ENCODE measurements at regions not wholly inside any gene's neighbourhood (a gene's known extent, or its start where the extent isn't known, plus 50 kb on each side); places are given as distances from the start of the nearest gene placed in this dataset.

DNA sequence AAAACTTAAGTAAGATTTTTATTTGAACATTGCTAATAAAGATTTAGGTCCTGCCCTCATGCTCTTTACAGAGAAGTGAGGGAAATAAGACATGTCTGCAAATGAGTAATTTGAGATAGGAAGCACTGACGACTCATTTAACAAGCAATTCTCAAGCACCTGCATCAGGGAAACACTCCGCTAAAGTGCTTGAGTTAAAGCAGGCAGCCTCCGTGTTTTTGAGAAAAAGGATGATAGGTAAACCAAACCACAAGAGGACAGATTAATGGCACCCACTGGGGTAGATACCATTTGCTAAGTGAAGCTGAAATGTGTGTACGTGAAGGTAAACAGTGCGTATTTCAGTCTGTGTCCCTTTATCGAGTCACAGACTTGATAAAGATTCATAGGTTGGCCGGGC lies 184.6 kb upstream of the CARD18 start:
- DNase-seq, result no peak

DNA sequence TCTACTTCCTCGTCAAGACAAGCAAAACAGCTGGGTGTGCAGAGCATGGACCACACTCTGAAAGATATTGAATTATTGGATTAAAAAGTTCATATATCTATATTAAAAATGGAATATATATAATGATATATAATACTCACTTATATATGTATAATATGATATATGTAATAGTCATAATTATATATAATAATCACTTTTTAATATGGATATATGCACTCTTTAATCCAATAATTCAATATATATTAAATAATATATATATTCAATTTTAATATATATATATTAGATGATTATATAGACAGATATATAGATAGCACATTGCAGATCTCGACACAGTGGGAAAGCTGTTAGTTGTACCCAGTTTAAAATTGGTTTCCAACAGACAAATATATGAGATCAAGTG lies 182.1 kb upstream of the CARD18 start:
- DNase-seq, result no peak

DNA sequence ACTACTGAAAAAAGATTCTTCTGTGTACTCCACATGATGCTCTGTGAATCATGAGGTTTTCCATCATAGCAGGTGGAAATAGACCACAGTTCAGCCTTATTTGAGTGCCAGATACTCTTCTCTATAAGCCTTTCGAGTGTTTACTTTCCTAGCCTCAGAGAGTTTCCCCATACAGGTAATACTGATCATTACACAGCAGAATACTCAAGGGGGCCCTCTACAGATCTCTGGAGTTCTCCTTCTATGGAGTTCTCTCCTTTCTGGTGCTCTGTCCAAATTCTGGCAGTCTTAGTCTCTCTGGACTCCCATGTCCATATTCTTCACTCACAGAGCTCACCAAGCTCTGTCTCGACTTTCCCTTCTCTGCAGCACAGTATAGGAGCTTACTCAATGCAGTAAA lies 175.7 kb upstream of the CARD18 start:
- no peak for DNase-seq

DNA sequence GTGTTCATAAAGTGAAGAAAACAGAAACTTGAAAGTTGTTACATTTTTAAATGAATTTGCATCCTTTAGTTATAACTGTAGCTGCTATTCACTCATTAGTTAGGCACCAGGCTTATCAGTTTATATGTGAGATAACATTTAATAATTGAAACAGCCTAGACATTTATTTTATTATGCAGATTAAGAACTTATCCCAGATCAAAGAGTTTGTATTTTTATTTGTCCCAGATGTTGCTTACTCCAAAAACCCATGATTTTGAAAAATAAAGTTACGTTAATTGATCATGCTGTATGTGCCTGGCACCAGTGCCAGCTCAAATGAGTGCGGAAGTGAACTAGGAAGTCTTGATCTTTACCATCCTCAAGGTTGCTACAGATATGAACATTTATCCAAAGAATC lies 172.7 kb upstream of the CARD18 start:
- DNase-seq, result no peak

DNA sequence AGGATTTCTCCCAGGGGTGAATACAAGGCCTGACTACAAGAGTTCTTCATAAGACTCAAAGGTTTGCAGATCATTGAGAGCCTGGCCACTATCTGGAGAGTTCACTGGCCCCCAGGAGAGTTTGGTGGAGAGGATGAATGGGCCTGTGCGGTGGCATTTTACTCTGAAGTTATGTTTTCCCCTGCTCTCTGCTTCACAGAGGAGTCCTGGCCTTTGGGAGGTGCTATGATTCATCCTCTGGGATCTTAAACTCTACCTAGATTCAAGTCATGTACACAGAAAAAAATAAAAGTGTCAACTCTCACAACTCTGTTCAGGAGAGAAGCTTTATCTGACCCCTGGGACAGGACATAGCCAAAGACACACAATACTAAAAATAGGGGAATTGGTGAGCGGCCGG lies 159.1 kb upstream of the CARD18 start:
- DNase-seq, result no peak

DNA sequence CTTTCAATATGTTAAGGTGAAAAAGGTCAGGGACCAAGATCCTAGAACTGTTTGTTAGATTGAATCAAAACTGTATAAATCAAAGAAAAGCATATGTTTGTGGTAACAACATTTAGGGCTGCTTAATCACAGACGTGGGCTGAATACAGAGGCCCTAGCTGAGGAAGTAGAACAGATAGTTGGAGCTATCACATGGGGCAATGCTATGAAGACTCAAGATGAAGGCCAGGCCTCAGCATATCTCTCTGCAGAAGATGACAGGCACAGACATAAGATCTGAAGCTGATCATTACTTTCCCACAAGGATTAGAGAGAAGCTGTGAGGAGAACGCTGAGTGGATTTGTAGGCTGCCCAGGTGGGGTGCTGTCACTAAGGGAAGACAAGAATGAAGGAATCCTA lies 158.6 kb upstream of the CARD18 start:
- DNase-seq, result no peak

DNA sequence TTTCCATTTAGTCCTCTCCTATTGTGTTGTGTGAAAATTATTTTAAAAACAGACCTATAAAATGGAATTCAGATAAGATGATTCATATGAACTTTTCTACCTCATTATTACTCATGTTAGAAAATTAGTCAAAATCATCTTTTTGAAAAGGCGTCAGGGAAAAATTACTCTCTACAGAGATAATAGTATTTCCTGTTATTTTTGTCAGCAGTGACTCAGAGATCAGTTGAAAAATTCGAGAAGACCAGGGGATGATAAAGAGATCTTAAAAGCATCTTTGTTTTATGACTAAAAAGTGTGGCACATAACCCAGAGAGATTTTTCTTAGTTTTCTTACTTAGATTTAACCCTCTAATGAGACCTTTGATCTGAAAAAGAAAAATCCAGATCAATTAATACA lies 157.9 kb upstream of the CARD18 start:
- DNase-seq, result no peak

DNA sequence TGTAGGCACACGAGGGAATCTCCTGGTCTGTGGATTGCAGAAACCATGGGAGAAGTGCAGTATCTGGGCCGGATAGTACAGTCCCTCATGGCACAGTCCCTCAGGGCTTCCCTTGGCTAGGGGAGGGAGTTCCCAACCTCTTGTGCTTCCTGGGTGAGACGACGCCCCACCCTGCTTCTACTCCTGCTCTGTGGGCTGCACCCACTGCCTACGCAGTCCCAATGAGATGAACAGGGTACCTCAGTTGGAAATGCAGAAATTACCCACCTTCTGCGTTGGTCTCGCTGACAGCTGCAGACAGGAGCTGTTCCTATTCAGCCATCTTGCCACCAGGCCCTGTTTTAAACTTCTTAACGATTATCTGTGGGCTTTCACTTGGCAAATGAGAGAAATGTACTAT lies 157.2 kb upstream of the CARD18 start:
- DNase-seq, result no peak

DNA sequence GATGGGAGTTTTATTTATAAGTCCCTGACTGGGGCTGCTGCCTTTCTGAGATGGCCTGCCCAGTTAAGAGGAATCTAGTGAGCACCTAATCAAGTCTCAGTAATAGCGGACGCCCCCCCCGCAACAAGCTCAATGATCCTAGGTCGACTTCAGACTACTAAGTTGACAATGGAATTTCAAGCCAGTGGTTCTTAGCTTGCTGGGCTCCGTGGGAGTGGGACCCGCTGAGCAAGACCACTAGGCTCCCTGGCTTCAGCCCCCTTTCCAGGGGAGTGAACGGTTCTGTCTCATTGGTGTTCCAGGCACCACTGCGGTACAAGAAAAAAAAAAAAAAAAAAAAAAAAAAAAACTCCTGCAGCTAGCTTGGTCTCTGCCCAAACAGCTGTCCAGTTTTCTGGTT lies 156.8 kb upstream of the CARD18 start:
- no peak for DNase-seq

DNA sequence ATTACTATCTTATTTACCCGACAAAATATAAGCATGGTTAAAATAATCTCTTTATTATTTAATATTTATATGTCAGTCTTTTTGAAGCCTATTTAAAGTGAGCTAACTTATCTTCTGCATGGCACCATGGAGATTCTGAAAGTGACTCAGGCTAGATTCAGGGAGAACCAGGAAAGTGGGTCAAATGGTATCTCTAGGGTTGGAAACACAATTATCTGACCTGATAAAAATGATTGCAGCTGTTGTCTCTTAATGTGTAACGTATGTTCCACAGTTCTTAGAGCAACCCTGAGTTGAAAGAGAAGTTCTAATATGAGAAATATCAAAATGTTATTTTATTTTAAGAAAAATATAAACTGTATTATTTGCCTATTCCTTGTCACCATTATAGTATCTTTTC lies 143.1 kb upstream of the CARD18 start:
- DNase-seq, result no peak

DNA sequence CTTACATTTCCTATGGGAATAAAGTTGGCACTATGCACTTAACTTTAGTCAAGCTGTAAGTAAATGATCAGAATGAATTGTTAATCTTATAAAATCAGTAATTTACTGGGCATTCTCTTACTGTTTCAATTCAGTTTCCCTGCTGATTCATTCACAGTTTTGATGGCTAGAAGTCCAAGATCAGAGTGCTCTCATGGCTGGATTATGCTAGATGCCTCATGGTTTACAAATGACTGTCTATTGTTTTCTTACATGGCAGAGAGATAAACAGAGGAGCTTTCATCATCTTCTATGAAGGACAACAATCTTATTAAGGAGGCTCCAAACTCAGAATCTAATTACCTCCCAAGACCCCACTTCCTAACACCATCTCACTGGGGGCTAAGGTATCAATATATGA lies 135.1 kb upstream of the CARD18 start:
- DNase-seq, result no peak

DNA sequence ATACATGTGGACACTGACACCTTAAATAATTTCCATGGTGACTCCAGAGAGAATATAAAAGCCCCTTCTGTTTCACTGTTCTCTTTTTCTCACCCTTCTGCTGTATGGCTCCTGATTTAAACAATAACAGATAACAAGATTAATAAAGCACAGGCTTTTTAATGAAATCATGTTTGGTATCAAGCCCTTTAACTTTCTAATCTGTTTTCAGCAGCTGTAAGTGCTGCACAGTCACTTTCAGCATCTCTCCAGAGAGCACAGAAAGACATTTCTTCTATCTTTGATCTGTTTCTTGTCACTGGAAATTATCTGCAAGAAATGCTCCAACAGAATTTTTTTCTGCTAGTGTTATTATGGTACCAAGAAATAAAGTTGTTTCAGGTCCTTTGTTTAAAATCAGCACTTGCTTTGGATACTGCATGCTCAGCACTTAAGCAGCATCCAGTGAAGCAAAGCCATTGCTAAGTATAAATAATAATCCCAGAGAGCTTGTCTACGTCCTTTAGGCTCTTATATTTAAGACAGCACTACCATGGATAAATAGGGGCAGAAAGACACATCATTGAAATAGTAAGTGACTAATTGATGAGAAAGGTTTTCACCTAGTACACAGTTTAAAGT lies 134.2 kb upstream of the CARD18 start:
- DNase-seq, result no peak

DNA sequence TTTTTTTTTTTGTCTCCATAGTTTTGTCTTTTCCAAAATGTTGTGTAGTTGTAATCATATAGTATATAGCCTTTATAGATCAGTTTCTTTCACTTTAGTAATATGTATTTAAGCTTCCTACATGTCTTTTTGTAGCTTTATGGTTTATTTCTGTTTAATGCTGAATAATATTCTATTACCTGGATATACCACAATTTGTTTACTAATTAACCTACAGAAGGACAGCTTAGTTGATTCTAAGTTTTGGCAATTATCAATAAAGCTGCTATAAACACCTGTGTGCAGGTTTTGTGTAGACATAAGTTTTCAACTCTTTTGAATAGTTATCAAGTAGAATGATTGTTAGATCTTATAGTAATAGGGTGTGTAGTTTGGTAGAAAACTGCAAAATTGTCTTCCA lies 130.3 kb upstream of the CARD18 start:
- no peak for DNase-seq

DNA sequence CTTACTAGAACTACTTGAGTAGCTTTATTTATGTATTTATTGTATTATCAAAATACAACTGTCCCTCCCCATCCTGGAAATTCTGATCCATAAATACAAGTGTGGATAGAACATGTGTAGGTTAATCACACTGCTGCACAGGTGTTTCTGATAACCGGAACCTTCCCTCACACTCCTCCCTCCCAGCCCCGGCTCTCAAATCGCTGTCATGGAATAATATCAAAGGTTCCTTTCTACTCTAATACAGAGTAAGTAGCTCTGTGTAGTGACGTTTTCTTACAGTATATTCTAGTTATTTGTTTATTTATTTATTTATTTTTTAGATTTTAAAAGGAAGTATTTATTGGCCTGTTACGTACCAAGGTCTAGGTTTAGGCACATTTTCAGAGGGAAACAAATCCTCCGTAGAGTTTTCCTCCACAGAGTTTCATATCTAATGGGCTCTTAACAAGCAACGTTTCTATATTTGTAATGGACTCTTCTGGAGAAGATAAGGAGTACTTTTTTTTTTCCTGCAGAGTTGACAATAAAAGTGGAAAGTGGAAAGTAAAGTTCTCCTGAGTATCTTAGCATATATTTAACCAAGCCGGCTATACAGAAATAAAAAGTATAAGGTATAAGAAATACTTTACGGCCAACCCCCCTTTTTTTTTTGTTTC lies 129.0 kb upstream of the CARD18 start:
- DNase-seq, result no peak

DNA sequence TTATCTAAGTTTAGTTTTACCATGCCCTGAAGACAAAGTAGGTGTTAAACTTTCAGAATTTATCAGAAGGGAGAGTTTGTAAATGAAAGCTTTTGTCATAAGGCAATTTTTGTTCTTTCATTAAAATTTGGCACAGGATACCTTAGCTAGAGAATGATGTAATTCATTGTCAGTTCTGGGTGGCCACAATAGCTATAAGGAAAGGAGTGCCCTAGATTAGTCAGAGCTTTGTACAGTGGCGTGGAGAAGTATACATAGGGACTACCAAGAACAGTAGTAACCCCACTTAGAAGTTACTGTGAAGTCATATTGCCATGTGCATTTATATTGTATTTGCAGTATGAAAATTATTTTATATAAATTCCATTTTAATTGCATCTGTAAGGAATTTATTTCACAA lies 126.3 kb upstream of the CARD18 start:
- no peak for DNase-seq

DNA sequence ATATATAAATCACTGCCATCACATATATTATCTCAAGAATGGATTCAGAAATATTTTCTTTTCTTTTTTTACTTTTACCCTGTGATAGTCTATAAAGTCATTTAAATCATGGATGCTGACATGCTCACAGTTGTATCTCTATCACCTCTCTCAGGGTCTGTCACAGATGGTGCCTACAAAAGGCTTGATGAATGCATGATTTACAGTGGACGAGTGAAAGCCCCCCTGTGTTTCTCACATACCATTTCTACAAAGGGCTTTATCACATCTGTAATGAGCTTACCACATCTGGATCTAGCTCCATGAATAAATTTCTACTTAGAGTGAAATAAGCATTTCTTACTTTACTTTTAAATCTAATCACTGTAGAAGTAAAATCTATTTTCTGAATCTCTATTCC lies 121.4 kb upstream of the CARD18 start:
- DNase-seq, result no peak

DNA sequence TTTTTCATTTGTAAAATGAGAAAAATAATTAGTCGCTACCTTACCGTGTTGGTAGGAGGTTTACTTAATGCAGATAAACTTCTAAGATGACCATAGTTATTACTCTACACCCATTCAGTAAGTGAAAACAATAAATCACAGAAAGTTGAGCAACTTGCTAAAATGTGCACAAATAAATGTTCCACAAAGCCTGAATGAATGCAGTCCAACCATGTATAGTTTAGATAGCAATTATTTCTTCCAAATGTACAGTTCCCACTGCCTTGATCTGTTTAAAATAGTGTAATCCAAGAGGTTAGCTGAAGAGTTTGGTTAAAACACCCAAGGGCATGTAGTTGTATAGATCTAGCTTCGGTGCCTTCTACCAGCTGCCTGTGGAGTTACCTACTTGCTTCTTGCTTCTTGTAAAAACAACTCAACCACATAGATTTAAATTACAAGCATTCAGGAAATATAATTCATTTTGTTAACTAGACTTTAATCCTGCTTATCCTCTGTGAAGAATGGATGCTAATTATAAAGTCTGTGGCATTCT lies 106.3 kb upstream of the CARD18 start:
- DNase-seq, result no peak

DNA sequence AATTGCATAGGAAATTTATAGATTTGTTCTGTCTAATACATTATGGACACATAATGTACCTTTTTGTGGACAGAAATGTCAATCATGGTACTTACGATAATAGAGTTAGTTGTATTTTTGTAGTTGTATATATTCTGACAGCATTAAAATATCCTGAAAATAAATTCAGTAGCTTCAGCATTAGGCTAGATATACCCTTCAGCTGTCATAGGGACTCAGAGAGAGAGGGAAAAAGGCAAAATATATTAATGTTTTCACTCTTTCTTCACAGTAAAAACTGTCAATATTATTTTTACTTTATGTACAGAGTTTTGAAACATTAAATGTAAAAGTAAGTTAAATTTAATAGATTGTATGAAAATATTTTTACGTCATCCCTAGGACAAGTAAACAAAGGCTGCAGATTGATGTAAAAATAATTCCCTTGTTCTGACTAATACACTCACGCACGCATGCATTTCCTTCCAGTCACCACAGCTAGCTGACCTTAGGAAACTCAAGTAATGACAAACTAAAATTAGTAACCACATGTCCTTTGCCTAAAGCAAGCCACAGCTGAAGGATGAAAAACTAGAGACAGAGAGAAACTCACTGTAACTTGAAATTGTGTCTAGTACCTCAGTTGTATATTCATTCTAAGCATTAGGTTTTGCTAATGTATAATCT lies 104.7 kb upstream of the CARD18 start:
- no peak for DNase-seq

DNA sequence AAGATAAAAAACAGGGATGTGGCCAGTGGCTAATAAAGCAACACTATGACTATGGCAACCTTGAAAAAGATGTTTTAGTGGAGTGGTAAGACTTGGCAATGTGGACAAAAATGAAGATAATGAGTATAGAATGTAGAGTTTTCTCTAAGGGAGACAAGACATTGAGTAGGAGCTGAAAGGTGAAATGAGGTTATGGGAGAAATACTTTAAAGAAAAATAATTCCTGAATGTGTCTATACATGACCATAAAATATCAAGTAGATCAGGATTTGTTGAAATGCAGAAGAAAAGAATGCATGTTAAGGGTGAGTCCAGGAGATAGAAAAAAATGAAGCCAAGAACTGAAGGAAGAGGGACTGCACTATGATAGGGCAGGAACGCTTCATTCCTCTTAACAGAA lies 101.6 kb upstream of the CARD18 start:
- no peak for DNase-seq

DNA sequence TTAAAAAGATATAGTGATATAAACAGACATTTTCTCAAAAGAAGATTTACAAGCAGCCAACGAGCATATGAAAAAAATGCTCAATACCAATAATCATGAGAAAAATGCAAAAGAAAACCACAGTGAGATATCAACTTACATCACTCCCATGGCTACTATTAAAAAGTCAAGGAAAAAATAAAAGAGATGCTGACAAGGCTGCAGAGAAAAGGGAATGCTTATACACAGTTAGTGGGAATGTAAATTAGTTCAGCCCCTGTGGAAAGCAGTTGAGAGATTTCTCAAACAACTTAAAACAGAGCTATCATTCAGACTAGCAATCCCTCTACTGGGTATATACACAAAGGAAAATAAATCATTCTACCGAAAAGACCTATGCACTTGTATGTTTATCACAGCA lies 97.1 kb upstream of the CARD18 start:
- DNase-seq, result no peak

DNA sequence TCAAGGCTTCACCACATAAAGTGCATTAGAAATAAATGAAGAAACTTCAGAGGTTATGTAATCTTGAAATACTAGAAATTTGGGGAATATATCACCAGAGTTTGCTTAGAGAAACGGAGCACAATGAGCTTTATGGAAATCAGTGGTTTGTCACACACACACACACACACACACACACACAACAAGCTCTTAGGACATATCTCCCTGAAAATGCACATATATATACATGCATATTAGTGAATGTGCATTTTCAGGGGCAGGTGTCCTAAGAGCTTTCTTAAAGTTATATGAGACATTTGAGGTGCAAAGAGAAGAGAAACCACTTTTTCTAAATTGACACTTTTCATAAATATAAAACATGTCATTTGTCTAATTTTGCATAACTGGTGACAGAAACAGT lies 93.7 kb upstream of the CARD18 start:
- DNase-seq, result no peak

DNA sequence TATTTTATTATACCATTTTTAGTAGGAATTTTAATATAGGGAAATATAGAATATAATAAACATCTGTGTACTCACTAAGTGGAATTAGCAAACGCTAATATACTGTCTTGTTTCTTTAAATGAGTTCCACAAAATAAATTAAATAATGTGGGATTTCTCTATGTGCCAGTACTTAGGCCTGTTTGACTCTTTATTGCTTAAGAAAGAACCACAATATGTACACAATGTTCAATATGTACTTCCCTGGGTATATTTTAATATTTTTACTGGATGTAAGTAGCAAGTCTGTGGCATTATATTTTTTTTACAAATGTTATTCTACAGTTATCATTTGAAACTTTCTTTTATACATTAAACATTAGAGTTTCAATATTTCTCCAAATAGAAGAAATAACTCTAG lies 92.5 kb upstream of the CARD18 start:
- no peak for DNase-seq

DNA sequence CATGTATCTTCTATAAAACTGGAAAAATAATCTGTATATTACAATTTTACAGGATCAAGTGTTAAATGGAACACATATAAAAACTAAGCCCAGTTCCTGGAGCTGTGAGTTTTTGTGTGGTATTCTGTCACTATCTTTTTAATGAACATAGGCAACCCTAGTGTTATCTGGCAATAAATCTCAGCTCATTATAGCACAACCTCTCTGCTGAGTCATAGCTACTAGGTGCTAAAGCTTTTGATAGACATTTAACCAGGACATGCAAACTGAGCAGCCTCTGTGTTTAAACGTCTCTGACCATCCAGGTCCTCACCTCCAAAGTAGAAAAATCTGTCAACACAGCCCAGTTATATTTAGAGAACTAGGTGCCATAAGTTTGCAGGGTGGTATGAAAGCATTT lies 91.0 kb upstream of the CARD18 start:
- DNase-seq, result no peak

DNA sequence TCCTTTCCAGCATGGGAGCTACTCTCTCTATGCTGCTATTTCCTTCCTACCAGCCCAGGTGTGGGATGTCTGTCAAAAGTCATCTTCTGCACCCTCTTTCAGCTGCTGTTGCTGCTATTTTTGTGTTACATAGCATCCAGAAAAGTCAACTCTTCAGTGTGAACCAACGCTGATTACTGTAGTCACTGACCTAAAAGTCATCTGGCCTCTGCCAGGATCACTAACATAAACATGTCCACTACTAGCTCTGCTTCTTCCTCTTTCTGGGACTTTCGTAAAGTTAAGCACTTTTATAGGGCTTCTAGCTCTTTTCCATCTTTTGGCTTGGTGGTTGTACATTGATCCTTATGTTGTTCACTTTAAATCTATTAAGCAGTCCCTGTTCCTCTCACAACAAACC lies 90.2 kb upstream of the CARD18 start:
- no peak for DNase-seq

DNA sequence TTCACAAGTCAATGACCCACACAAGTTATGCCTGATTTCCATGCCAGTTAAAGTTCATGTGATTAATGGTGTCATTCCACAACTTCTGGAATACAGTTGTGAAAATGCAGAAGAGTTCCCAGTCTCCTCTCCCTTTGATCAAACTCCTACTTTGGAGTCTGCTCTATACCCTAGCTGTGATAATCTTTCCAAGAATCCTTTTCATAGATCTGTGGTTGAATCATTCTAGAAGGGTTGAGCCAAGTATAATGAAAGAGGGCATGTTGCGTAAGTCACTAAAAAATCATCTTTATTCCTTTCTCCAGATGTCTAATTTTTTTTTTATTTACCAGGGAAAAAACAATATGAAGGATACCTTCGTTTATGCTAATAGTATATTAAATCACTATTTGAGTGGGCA lies 89.7 kb upstream of the CARD18 start:
- no peak for DNase-seq

All from NCI-H524 treated with DMSO at 0.1 percent for 48 hours (cell line).